Left renal pelvis (tissue), 4 donors: ENCODE measurements at regions not wholly inside any gene's neighbourhood (a gene's known extent, or its start where the extent isn't known, plus 50 kb on each side); places are given as distances from the start of the nearest gene placed in this dataset.

Experiments
- DNase-seq, 4 donors: peaks; one replicate each; pipeline ENCODE4 v3.0.0-alpha.2; 2013; ENCODE audit warnings: low read depth in 4 of 4, low spot score in 3 of 4

GRCh38 chr2:216745453-216745852, 50.1 kb upstream of the IGFBP5 start:
- no peak for DNase-seq
